Stimulated activated CD8-positive, alpha-beta memory T cell treated with anti-CD3 and anti-CD28 coated beads, Interleukin-4, amount 100 ng/mL, for 4 hours (primary cell): ENCODE measurements at regions not wholly inside any gene's neighbourhood (a gene's known extent, or its start where the extent isn't known, plus 50 kb on each side); places are given as distances from the start of the nearest gene placed in this dataset.
"Not testable (repeated sequence)": the region's sequence is repeated elsewhere in the genome, so short reads cannot be mapped to it uniquely, and the experiment has no call there.

ENCODE experiments used
- DNase-seq, 2 donors: peaks; one replicate each; pipeline ENCODE4 v3.0.0-alpha.2; 2020; ENCODE audit warnings: low read depth in 2 of 2, low spot score in 1 of 2

GRCh38 chr6:163757520-163757919, 343.0 kb downstream of the QKI start:
- no peak for DNase-seq

- DNase-seq = no peak
Observed at GRCh38 chr6:163756079-163756478, 341.6 kb downstream of the QKI start.

GRCh38 chr6:163754866-163755265, 340.3 kb downstream of the QKI start:
- DNase-seq = no peak

- no peak for DNase-seq
Observed at GRCh38 chr6:163753430-163753829, 338.9 kb downstream of the QKI start.

- DNase-seq = no peak
Observed at GRCh38 chr6:163752446-163752845, 337.9 kb downstream of the QKI start.

- peak in 1 of 2 donors; percentile 14 for DNase-seq
Observed at GRCh38 chr6:163751032-163751525, 336.6 kb downstream of the QKI start.

GRCh38 chr6:163750431-163751031, 336.0 kb downstream of the QKI start:
- DNase-seq = no peak

GRCh38 chr6:163748886-163749285, 334.4 kb downstream of the QKI start:
- DNase-seq = no peak

- DNase-seq = no peak
Observed at GRCh38 chr6:163748036-163748435, 333.5 kb downstream of the QKI start.

GRCh38 chr6:163747058-163747457, 332.5 kb downstream of the QKI start:
- DNase-seq = not testable (repeated sequence)

GRCh38 chr6:163745536-163746400, 331.2 kb downstream of the QKI start:
- no peak for DNase-seq

- DNase-seq = no peak
Observed at GRCh38 chr6:163744256-163744925, 329.9 kb downstream of the QKI start.

- DNase-seq = no peak
Observed at GRCh38 chr6:163743796-163744195, 329.3 kb downstream of the QKI start.

GRCh38 chr6:163741743-163742363, 327.3 kb downstream of the QKI start:
- no peak for DNase-seq

- no peak for DNase-seq
Observed at GRCh38 chr6:163741342-163741741, 326.8 kb downstream of the QKI start.

- no peak for DNase-seq
Observed at GRCh38 chr6:163739966-163740365, 325.4 kb downstream of the QKI start.

- DNase-seq = no peak
Observed at GRCh38 chr6:163739408-163739725, 324.8 kb downstream of the QKI start.

- DNase-seq = no peak
Observed at GRCh38 chr6:163738725-163739407, 324.3 kb downstream of the QKI start.

- DNase-seq = no peak
Observed at GRCh38 chr6:163738304-163738703, 323.8 kb downstream of the QKI start.

- no peak for DNase-seq
Observed at GRCh38 chr6:163735076-163735475, 320.6 kb downstream of the QKI start.

- DNase-seq = no peak
Observed at GRCh38 chr6:163733061-163733460, 318.5 kb downstream of the QKI start.
